Esophagus squamous epithelium (tissue), 4 donors: ENCODE measurements at regions not wholly inside any gene's neighbourhood (a gene's known extent, or its start where the extent isn't known, plus 50 kb on each side); places are given as distances from the start of the nearest gene placed in this dataset.

Source experiments
- POLR2A ChIP-seq, 4 donors: fragments of 450-650 bp; IDR thresholded peaks; one replicate each; pipeline ENCODE4 v1.6.1; 2017; ENCODE audit warnings: antibody characterized with exemption in 4 of 4, mild to moderate bottlenecking in 4 of 4, moderate library complexity in 3 of 4
- TF ChIP-seq, protein P1 (sequence below), 6 experiments: fragments of 450-650 bp in 4 of 6; fragments of 200-600 bp in 2 of 6; sonication (generic) in 2 of 6; IDR thresholded peaks; one replicate each; pipeline ENCODE4 v1.5.1; 2016 to 2019; ENCODE audit warnings: antibody characterized with exemption in 6 of 6, mild to moderate bottlenecking in 4 of 6, moderate library complexity in 4 of 6

DNA sequence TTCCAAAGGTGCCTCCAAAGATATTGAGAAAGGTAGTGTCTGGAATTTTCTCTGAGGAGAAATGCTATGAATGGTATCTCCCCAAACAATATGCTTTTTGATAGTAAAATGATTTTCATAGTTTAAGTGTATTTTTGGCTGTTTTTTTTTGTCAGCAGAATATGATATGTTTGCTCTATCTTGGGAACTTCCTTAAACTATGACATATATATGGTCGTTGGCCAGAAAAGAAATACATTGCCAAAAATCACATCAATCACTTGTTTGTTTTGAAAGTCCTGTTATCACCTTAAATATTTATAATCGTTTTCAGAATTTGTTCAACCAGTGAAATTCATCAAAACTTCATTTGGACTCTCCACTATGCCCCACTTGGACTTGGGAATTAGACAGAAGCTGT, 816.9 kb downstream of the CDH11 start:
- no peak for TF ChIP-seq POLR2A (IDR thresholded peaks at IDR 0.05)
- TF ChIP-seq, protein P1, sequence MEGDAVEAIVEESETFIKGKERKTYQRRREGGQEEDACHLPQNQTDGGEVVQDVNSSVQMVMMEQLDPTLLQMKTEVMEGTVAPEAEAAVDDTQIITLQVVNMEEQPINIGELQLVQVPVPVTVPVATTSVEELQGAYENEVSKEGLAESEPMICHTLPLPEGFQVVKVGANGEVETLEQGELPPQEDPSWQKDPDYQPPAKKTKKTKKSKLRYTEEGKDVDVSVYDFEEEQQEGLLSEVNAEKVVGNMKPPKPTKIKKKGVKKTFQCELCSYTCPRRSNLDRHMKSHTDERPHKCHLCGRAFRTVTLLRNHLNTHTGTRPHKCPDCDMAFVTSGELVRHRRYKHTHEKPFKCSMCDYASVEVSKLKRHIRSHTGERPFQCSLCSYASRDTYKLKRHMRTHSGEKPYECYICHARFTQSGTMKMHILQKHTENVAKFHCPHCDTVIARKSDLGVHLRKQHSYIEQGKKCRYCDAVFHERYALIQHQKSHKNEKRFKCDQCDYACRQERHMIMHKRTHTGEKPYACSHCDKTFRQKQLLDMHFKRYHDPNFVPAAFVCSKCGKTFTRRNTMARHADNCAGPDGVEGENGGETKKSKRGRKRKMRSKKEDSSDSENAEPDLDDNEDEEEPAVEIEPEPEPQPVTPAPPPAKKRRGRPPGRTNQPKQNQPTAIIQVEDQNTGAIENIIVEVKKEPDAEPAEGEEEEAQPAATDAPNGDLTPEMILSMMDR (IDR thresholded peaks at IDR 0.05): no peak
